PFSK-1 (cell line): ENCODE measurements at regions not wholly inside any gene's neighbourhood (a gene's known extent, or its start where the extent isn't known, plus 50 kb on each side); places are given as distances from the start of the nearest gene placed in this dataset.

Experiments
- FOXP2 ChIP-seq: optimal IDR thresholded peaks from 2 replicates; pipeline ENCODE3; 2011; ENCODE audit warnings: borderline replicate concordance, control low read depth, inconsistent platforms; ENCODE audit not compliant: insufficient read depth; ENCODE audit errors: extremely low read length, extremely low read depth
- POLR2AphosphoS5 ChIP-seq: IDR thresholded peaks from 2 replicates; pipeline ENCODE4 v1.6.1; 2012; ENCODE audit warnings: low read depth, mild to moderate bottlenecking, control low read depth, low read length, moderate library complexity
- SIN3A ChIP-seq: IDR thresholded peaks from 2 replicates; pipeline ENCODE4 v1.6.1; 2012; ENCODE audit warnings: mild to moderate bottlenecking, low read length, moderate library complexity, borderline replicate concordance; ENCODE audit not compliant: insufficient read depth
- TAF1 ChIP-seq: IDR thresholded peaks from 2 replicates; pipeline ENCODE4 v1.6.1; 2012; ENCODE audit warnings: low read length, control low read depth, borderline replicate concordance; ENCODE audit not compliant: insufficient read depth
- TF ChIP-seq, protein P1 (sequence below), 2 experiments: IDR thresholded peaks; 2 replicates each; pipeline versions ENCODE4 v1.6.1 to v1.8.0; 2011 to 2012; ENCODE audit warnings: low read depth in 2 of 2, low read length in 2 of 2, control low read depth in 1 of 2, inconsistent platforms in 1 of 2, mild to moderate bottlenecking in 1 of 2, moderate library complexity in 1 of 2; ENCODE audit not compliant: insufficient read depth in 1 of 2

DNA sequence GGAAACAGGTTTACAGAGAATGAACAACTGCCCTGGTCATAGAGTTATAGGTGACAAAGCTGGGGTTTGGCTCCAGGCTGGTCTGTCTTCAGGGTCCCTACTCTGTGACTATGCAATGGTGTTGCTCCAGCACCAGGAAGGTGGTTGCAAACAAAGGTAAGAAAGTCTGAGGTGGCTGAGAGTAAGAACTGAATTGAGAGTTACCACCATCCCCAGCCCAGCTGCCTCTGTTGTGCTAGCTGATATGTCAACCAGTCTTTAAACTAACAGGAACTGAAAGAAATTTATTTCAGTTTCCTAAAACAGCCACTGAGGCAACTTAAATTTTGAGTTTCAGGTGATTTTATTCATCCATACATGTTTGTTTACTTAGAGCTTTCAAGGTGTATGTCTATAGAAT, 111.0 kb upstream of the LRIG3 start:
- TF ChIP-seq, protein P1, sequence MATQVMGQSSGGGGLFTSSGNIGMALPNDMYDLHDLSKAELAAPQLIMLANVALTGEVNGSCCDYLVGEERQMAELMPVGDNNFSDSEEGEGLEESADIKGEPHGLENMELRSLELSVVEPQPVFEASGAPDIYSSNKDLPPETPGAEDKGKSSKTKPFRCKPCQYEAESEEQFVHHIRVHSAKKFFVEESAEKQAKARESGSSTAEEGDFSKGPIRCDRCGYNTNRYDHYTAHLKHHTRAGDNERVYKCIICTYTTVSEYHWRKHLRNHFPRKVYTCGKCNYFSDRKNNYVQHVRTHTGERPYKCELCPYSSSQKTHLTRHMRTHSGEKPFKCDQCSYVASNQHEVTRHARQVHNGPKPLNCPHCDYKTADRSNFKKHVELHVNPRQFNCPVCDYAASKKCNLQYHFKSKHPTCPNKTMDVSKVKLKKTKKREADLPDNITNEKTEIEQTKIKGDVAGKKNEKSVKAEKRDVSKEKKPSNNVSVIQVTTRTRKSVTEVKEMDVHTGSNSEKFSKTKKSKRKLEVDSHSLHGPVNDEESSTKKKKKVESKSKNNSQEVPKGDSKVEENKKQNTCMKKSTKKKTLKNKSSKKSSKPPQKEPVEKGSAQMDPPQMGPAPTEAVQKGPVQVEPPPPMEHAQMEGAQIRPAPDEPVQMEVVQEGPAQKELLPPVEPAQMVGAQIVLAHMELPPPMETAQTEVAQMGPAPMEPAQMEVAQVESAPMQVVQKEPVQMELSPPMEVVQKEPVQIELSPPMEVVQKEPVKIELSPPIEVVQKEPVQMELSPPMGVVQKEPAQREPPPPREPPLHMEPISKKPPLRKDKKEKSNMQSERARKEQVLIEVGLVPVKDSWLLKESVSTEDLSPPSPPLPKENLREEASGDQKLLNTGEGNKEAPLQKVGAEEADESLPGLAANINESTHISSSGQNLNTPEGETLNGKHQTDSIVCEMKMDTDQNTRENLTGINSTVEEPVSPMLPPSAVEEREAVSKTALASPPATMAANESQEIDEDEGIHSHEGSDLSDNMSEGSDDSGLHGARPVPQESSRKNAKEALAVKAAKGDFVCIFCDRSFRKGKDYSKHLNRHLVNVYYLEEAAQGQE (IDR thresholded peaks at IDR 0.05; ENCODE audit: insufficient read depth in 1 of 2, low read depth in 2 of 2, low read length in 2 of 2), result no peak
- TF ChIP-seq SIN3A, result no peak
- TF ChIP-seq TAF1, result no peak
- TF ChIP-seq FOXP2, result no peak
- no peak for TF ChIP-seq POLR2AphosphoS5

DNA sequence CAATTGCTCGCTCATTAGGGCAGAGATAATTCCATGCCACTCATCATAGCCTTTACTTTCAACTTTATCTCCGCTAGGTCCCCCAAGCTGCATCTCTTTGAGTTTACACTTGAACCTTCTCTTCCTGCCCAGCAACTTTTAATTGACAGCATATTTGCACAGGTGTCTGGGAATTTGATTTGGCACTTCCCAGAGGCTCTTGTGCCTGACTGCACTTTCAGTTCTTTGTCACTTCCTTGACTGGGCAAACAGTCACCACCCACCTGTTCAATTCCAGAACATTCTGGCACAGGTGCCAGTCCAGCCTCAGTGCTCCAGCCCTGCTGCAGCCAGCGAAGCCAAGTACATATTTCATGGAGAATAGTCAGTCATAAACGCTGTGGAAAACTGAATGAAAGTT, 110.1 kb upstream of the LRIG3 start:
- TF ChIP-seq POLR2AphosphoS5 (no peak), SIN3A (no peak), FOXP2 (no peak), TAF1 (no peak)
- TF ChIP-seq, protein P1 (IDR thresholded peaks at IDR 0.05; ENCODE audit: insufficient read depth in 1 of 2, low read depth in 2 of 2, low read length in 2 of 2), result no peak

DNA sequence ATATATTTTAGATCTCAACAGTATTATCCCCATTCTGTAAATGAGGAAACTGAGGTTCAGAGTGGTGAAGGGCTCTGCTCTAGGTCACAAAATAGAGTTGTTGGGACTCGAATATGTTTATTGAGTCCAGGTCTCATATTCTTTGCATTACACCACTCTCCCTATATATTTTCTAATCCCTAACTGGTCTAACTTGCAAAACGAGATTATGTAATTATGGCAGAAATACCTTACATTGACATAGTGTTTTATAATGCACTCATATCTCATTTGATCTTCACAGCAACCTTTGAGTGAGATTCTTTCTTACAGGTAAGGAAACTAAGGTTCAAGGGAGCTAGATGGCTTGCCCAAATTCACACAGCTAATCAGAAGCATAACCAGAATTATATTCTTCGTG, 106.9 kb upstream of the LRIG3 start:
- TF ChIP-seq FOXP2 (no peak), POLR2AphosphoS5 (no peak), SIN3A (no peak), TAF1 (no peak)
- TF ChIP-seq, protein P1 (IDR thresholded peaks at IDR 0.05; ENCODE audit: insufficient read depth in 1 of 2, low read depth in 2 of 2, low read length in 2 of 2), result no peak

DNA sequence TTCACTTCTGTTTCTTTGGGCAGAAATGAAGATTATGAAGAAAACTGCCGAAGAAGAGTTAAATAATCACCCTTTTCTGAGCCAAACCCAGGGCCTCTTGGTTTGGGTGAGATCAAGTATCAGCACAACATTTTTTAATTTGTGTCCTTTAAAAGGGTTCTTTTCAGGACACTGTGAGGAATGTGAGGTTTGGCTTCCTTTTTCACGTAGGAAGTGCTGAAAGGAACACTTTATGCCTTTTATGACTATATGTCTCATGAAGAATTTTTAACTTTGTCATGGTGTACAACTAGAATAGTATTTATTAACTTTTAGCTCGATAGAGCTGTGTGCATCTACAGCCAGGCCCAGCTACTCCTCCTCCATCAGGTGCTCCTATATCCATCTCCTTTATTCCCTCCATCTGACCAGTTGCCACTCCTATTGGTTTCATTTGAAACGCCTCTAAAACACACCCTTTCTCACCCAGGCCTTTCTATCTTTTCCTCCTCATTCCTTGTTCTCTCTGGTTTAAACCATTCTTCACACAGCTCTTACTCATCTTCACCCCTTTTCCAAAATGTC, 103.6 kb upstream of the LRIG3 start:
- TF ChIP-seq SIN3A (no peak), FOXP2 (no peak), TAF1 (no peak), POLR2AphosphoS5 (no peak)
- TF ChIP-seq, protein P1 (IDR thresholded peaks at IDR 0.05; ENCODE audit: insufficient read depth in 1 of 2, low read depth in 2 of 2, low read length in 2 of 2), result no peak
